ENCODE measurements at regions not wholly inside any gene's neighbourhood (a gene's known extent, or its start where the extent isn't known, plus 50 kb on each side); places are given as distances from the start of the nearest gene placed in this dataset.

GRCh38 chr10:53269482-53269881 lies 496.9 kb upstream of the MBL2 start:
- TF ChIP-seq POLR2AphosphoS5 (IDR thresholded peaks at IDR 0.05) (no peak), SMC3 (conservative IDR thresholded peaks at IDR 0.05; ENCODE audit: poor library complexity) (no peak), MXI1 (conservative IDR thresholded peaks at IDR 0.05; ENCODE audit: poor library complexity, severe bottlenecking) (no peak), CTCF (IDR thresholded peaks at IDR 0.05; ENCODE audit: poor library complexity, severe bottlenecking) (no peak), TAF1 (IDR thresholded peaks at IDR 0.05; ENCODE audit: low read depth) (no peak), RAD21 (conservative IDR thresholded peaks at IDR 0.05) (no peak), EP300 (conservative IDR thresholded peaks at IDR 0.05; ENCODE audit: poor library complexity, severe bottlenecking) (no peak)
- H2AFZ ChIP-seq (ENCODE audit: low read depth, low read length): no peak overlapping the region

GRCh38 chr10:53260213-53260612 lies 487.6 kb upstream of the MBL2 start:
- TF ChIP-seq TAF1 (IDR thresholded peaks at IDR 0.05; ENCODE audit: low read depth) (no peak), EP300 (conservative IDR thresholded peaks at IDR 0.05; ENCODE audit: poor library complexity, severe bottlenecking) (no peak)
- H3K4me3 ChIP-seq (ENCODE audit: low read length): no peak overlapping the region
- H2AFZ ChIP-seq (ENCODE audit: low read depth, low read length): no peak overlapping the region
- no peaks in the 10 kb centered on the region for H3F3A ChIP-seq (ENCODE audit: insufficient read depth, low read length, poor library complexity, severe bottlenecking)
- H3K36me3 ChIP-seq (ENCODE audit: insufficient read depth, low read length): no peaks in the 10 kb centered on the region
- no peaks in the 10 kb centered on the region for H3K9me2 ChIP-seq (ENCODE audit: insufficient read depth, low read length)
- H3K9me3 ChIP-seq (ENCODE audit: low read length): no peaks in the 10 kb centered on the region
- H3K4me2 ChIP-seq (ENCODE audit: low read length): no peak overlapping the region
- H3K9ac ChIP-seq (ENCODE audit: low read length): no peak overlapping the region
- H3K27me3 ChIP-seq (ENCODE audit: insufficient read depth, low read depth, low read length): no peaks in the 10 kb centered on the region
- no peaks in the 10 kb centered on the region for H4K20me1 ChIP-seq (ENCODE audit: insufficient read depth)
- H3K27ac ChIP-seq (ENCODE audit: low read length): no peak overlapping the region
- no peaks in the 10 kb centered on the region for H3K79me2 ChIP-seq (replicated peaks; ENCODE audit: insufficient read depth, low read length)

More at GRCh38 chr10:53269482-53269881, 496.9 kb upstream of the MBL2 start:
- H3K4me3 ChIP-seq (ENCODE audit: low read length): no peak overlapping the region
- no peak overlapping the region for H3K4me2 ChIP-seq (ENCODE audit: low read length)
- no peaks in the 10 kb centered on the region for H4K20me1 ChIP-seq (ENCODE audit: insufficient read depth)
- no peak overlapping the region for H3K27ac ChIP-seq (ENCODE audit: low read length)
- no peaks in the 10 kb centered on the region for H3K36me3 ChIP-seq (ENCODE audit: insufficient read depth, low read length)
- no peaks in the 10 kb centered on the region for H3K9me2 ChIP-seq (ENCODE audit: insufficient read depth, low read length)
- H3K9me3 ChIP-seq (ENCODE audit: low read length): no peaks in the 10 kb centered on the region
- H3K9ac ChIP-seq (ENCODE audit: low read length): no peak overlapping the region
- H3F3A ChIP-seq (ENCODE audit: insufficient read depth, low read length, poor library complexity, severe bottlenecking): no peaks in the 10 kb centered on the region
- no peaks in the 10 kb centered on the region for H3K27me3 ChIP-seq (ENCODE audit: insufficient read depth, low read depth, low read length)
- H3K79me2 ChIP-seq (replicated peaks; ENCODE audit: insufficient read depth, low read length): no peaks in the 10 kb centered on the region

GRCh38 chr10:53256623-53257022 lies 484.0 kb upstream of the MBL2 start:
- no peak overlapping the region for H3K9ac ChIP-seq (ENCODE audit: low read length)
- no peaks in the 10 kb centered on the region for H3K79me2 ChIP-seq (replicated peaks; ENCODE audit: insufficient read depth, low read length)
- no peak overlapping the region for H3K27ac ChIP-seq (ENCODE audit: low read length)
- H3K9me3 ChIP-seq (ENCODE audit: low read length): no peaks in the 10 kb centered on the region
- no peak overlapping the region for H3K4me3 ChIP-seq (ENCODE audit: low read length)
- no peak overlapping the region for H3K4me2 ChIP-seq (ENCODE audit: low read length)
- no peaks in the 10 kb centered on the region for H3K9me2 ChIP-seq (ENCODE audit: insufficient read depth, low read length)
- no peaks in the 10 kb centered on the region for H3K27me3 ChIP-seq (ENCODE audit: insufficient read depth, low read depth, low read length)
- no peak overlapping the region for H2AFZ ChIP-seq (ENCODE audit: low read depth, low read length)
- TF ChIP-seq RAD21 (conservative IDR thresholded peaks at IDR 0.05) (no peak), MXI1 (conservative IDR thresholded peaks at IDR 0.05; ENCODE audit: poor library complexity, severe bottlenecking) (no peak), REST (IDR thresholded peaks at IDR 0.05; ENCODE audit: borderline replicate concordance) (no peak), SMC3 (conservative IDR thresholded peaks at IDR 0.05; ENCODE audit: poor library complexity) (no peak), EZH2 (IDR thresholded peaks at IDR 0.05; ENCODE audit: borderline replicate concordance, insufficient read depth, low read length, poor library complexity, severe bottlenecking) (no peak), CTCF (IDR thresholded peaks at IDR 0.05; ENCODE audit: poor library complexity, severe bottlenecking) (no peak), EP300 (conservative IDR thresholded peaks at IDR 0.05; ENCODE audit: poor library complexity, severe bottlenecking) (no peak), TAF1 (IDR thresholded peaks at IDR 0.05; ENCODE audit: low read depth) (no peak), POLR2AphosphoS5 (IDR thresholded peaks at IDR 0.05) (no peak)
- H4K20me1 ChIP-seq (ENCODE audit: insufficient read depth): no peaks in the 10 kb centered on the region
- no peaks in the 10 kb centered on the region for H3F3A ChIP-seq (ENCODE audit: insufficient read depth, low read length, poor library complexity, severe bottlenecking)
- H3K36me3 ChIP-seq (ENCODE audit: insufficient read depth, low read length): no peaks in the 10 kb centered on the region
